H7 (cell line): ENCODE measurements at regions not wholly inside any gene's neighbourhood (a gene's known extent, or its start where the extent isn't known, plus 50 kb on each side); places are given as distances from the start of the nearest gene placed in this dataset.
A peak's percentile ranks its signal among the peaks of the same experiment; 100 is the strongest.

Source experiments
- DNase-seq: peaks from one replicate; pipeline ENCODE4 v3.0.0; 2012
- H3K27me3 ChIP-seq: 2 replicates; pipeline ENCODE4 v1.6.0; 2011; ENCODE audit warnings: mild to moderate bottlenecking, low read length; ENCODE audit not compliant: control insufficient read depth, insufficient read depth
- H3K36me3 ChIP-seq: replicated peaks from 2 replicates; pipeline ENCODE4 v1.5.1; 2011; ENCODE audit warnings: low read length; ENCODE audit not compliant: control insufficient read depth, insufficient read depth
- H3K4me3 ChIP-seq: 2 replicates; pipeline ENCODE4 v1.5.1; 2011; ENCODE audit warnings: low read depth, mild to moderate bottlenecking, control low read depth, low read length, moderate library complexity; ENCODE audit not compliant: insufficient read depth

DNA sequence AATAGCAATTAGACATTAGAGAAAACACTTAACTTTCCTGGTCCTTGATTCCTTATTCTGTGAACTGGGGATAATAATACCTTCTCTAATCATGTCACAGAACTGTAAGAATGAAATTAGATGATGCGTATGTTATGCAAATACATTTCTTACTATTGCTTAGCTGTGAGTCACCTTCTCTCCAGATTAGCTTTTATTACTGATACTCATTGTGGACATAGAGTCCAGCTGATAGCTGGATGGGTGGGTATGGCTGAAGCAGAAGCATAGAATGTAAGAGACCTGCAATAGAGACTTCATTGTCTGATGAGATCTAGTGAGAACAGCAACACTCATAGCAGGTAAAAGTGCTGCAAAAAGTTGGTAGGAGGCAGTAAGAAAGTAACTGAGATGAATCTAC, 437.2 kb upstream of the ZFP42 start:
- Histone ChIP-seq H3K36me3 (no peaks in the 10 kb centered on the region), H3K27me3 (no peaks in the 10 kb centered on the region), H3K4me3 (no peak overlapping the region)
- no peak for DNase-seq

DNA sequence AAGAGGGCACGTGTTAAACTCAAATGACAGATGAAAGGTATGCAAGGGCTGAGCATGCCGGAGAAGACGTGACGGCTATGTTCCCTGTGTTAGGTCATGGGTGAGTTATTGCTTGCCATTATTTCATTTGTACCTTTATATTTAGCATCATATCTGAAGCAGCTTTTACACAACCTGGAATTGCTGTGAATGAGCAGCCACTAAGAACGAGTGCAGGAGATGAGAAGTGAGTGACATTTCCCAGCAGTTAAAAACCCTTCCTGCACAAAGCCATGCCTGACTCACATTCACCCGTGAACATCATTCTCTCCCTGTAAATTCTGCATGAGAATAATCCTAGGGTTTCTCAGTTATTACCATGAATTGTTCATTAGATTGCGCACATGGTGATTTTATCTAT, 433.2 kb upstream of the ZFP42 start:
- no peaks in the 10 kb centered on the region for H3K36me3 ChIP-seq
- no peak overlapping the region for H3K4me3 ChIP-seq
- DNase-seq = no peak
- H3K27me3 ChIP-seq = no peaks in the 10 kb centered on the region

DNA sequence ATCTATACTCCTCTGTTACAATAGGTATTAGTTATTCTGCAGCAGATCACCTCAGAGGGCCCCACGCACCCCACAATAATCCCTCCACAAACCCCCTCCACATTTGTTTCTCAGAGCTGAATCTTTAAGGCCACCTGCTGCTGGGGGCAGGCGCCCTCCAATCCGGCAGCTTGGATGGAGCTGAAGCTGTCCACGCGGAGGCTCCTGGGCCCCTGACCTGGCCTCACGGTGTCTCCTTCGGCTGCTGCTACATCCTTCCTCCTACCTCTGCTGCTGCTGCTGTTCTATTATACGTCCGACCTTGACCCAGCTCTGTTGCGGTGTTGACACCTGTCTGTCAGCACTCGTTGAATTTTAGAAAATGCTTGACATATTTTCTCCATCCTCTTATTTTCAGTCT, 430.2 kb upstream of the ZFP42 start:
- peak; percentile 37 for DNase-seq
- Histone ChIP-seq H3K27me3 (no peaks in the 10 kb centered on the region), H3K4me3 (no peak overlapping the region), H3K36me3 (no peaks in the 10 kb centered on the region)

DNA sequence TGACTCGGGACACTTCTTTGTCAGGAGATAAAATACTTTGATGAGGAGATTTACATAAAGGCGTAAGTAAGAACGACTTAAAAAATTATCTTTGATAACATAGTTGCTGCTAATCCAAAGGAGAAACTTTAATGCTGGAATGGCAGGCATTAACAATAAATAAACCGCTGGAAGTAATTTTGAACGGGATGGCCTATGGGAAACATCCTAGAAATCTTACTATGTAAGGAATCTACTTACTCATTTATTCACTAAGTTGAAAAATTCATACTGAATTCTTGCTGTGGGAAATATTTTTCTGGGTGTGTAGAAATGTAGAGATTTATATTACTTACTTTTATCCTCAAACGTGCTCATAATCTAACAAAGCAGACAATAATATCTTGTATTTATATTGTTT, 425.7 kb upstream of the ZFP42 start:
- Histone ChIP-seq H3K36me3 (no peaks in the 10 kb centered on the region), H3K27me3 (no peaks in the 10 kb centered on the region), H3K4me3 (no peak overlapping the region)
- DNase-seq = no peak

DNA sequence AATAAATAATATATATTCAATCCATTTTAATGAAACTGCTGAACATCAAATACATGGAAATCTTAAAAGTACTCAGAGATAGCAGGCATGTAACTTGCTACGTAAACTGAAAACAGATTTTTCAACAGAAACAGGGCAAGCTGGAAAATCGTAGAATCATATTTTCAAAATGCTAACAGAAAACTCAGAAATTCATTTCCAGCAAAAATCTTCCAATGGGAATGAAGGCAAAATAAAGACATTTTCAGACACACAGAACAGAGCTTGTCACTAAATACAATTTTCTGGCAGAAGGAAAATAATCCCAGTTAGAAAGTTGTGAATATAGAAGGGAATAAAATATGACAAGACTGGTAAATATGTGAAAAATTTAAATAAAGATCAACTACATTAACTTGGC, 419.9 kb upstream of the ZFP42 start:
- no peaks in the 10 kb centered on the region for H3K36me3 ChIP-seq
- no peak overlapping the region for H3K4me3 ChIP-seq
- no peaks in the 10 kb centered on the region for H3K27me3 ChIP-seq
- DNase-seq = no peak

DNA sequence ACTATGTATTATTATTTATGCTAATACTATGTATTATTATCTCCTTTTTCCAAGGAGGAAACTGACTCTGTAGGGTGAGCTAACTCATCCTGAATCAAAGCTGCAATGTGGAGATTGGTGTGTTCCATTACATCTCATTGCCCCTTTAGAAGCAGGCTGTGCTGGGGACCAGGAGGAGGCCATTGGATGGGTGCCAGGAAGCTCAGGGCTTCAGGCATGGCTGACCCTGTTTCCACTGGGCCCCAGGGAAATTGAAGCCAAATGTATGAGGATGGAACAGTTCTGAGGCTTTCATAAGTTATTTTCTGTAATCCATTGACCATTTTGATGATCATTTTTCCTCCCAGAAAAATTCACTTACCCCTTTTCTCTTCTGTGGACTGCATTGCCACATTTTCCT, 418.8 kb upstream of the ZFP42 start:
- H3K4me3 ChIP-seq = no peak overlapping the region
- no peak for DNase-seq
- no peaks in the 10 kb centered on the region for H3K36me3 ChIP-seq
- H3K27me3 ChIP-seq = no peaks in the 10 kb centered on the region

DNA sequence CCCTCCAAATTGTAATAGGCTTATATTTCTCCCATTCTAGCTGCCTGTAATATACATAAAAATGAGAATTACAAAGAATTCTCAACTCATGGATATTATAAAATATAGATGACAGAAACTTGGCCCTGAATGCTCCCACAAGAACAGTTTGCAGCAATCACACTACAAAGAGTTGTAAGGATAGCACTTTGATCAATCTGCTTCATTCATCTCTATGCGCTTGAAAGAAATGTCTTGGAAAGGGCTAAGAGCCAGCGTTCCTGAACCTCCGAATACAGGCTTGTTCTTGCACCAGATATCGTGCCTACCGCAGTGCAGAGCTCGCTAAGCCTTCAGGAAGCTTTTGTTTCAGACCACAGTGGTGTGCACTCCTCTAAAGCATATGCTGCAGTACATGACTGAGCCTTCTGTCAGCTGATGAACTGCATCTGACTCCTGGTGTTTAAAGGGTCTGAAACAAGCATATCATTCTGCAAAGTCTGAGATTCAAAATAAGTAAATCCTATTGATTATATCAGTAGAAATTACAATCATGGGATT, 417.6 kb upstream of the ZFP42 start:
- H3K27me3 ChIP-seq = no peaks in the 10 kb centered on the region
- H3K36me3 ChIP-seq = no peaks in the 10 kb centered on the region
- no peak overlapping the region for H3K4me3 ChIP-seq
- DNase-seq = no peak

DNA sequence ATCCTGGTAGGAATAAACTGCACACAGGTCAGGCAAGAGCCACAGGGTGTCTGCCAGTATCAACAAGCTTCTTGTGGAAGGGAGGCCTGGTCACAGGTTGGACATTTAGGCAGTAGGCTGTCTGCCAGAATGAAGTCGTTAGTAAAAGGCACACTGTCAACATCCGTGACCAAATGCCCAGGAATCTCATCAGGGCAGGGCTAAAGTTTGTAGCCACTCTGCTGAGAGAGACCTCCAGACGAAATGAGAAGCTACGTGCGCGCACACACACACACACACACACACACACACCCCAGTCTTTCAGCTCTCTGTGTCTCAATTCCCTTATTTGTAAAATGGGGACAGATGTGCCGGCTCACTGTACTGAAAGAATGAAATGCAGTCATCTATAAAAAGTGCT, 408.7 kb upstream of the ZFP42 start:
- Histone ChIP-seq H3K27me3 (no peaks in the 10 kb centered on the region), H3K4me3 (no peak overlapping the region), H3K36me3 (no peaks in the 10 kb centered on the region)
- no peak for DNase-seq

DNA sequence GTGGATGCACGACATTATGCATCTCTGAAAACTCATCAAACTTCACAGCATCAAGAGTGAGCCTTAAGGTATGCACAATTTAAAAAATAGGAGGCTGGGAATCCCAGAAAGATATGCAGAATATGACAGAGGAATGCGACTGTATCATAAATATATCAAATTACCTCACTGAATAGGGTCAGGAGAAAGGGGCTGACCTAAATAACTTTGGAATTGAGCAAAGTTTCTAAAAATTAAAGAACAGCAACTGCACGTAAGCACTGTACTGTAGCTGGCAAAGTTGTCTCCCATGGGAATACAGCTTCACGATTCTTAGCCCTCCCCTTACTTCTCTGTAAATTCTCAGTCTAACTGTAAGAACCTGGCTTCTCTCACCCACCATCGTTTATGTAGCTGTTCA, 397.4 kb upstream of the ZFP42 start:
- H3K4me3 ChIP-seq = no peak overlapping the region
- DNase-seq = no peak
- H3K36me3 ChIP-seq = no peaks in the 10 kb centered on the region
- H3K27me3 ChIP-seq = no peaks in the 10 kb centered on the region

DNA sequence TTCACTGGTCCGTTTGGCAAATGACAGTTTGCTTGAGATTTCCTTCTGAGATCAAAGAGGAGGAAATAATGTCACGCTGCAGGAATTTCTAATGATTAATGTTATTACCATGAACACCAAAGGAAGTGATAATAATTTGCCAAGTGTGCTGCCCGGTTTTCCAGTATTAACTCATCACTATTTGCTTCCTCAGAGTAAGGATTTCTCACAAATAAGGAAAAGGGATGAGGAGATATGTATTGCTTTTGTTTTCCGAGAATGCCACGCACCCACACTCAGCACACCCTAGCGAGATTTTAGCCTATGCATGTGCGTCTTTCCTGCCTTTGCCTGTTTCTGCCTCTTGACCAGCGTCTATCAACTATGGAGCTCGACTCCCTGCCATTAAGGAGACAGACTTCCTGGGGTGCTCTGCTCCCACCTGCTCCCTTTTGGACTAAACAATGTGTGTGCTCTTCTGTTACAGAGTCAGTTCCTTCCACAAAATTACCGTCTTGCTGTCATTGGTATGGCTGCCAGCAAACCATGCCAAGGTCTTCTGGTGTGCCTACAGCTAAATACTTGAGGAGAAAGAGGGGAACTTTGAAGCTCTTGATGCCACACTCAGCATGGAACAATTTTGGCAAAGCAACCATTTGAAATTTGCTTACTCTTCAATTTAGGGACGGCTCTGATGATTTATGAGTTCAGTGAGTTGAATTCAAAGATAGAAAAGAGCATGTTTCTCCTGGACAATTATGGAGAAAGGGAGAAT, 393.1 kb upstream of the ZFP42 start:
- Histone ChIP-seq H3K27me3 (no peaks in the 10 kb centered on the region), H3K4me3 (no peak overlapping the region), H3K36me3 (no peaks in the 10 kb centered on the region)
- no peak for DNase-seq

DNA sequence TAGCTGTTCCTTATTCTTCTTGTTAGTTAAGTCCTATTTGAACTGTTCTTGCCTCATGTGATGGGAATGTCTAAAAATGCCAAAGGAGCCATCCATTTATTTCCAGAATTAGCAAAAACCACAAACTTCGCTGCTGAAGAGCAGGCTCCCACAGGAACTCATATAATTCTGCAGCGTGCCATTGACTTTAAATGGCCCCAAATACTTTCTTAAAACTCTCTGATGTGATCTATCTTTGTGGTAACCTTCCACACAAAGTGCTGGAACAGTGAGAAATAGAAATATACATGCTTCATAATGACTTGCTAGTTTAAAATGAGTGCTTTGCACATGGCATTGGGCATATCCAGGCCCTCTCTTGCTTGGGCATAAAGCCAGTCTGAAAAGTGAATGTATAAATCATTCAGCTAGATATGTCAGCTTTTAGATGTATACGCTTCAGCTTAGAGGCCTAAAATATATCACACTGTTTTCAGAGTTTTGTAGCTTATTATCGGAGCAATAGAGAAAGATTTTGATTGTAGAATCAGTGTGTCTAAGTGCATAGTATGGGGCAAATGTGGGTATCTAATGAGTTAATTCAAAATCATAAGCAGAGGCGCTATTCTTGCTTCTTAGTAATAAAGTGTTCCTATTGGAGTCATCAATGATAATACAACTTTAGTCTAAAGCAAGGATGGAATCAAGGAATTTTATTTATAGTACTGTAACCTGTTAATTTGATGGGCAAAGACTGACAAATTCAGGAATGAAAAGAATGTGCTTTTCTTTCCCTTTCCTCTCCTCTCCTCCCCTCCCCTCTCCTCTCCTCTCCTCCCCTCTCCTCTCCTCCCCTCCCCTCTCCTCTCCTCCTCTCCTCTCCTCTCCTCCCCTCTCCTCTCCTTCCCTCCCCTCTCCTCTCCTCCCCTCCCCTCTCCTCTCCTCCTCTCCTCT, 392.2 kb upstream of the ZFP42 start:
- Histone ChIP-seq H3K4me3 (no peak overlapping the region), H3K36me3 (no peaks in the 10 kb centered on the region), H3K27me3 (no peaks in the 10 kb centered on the region)
- no peak for DNase-seq

DNA sequence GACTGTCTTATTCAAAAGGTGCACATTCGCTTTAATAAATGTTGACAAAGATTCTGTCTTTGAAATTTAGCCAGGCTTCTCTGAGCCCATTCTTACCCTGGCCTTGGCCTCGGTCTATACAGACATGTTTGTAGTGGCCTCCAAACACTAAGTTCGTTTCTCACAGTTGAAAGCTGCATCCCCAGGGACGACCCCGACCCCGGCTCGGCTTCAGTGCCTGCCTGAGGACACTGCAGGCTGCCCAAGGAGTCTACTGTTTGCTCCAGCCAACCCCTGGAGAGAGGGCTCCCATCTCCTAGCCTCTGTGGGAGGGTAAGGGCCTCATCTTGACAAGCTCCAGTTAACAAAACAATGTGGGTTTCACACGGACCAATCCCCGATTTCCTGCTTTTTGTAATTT, 390.6 kb upstream of the ZFP42 start:
- Histone ChIP-seq H3K36me3 (no peaks in the 10 kb centered on the region), H3K27me3 (no peaks in the 10 kb centered on the region), H3K4me3 (no peak overlapping the region)
- DNase-seq = no peak

DNA sequence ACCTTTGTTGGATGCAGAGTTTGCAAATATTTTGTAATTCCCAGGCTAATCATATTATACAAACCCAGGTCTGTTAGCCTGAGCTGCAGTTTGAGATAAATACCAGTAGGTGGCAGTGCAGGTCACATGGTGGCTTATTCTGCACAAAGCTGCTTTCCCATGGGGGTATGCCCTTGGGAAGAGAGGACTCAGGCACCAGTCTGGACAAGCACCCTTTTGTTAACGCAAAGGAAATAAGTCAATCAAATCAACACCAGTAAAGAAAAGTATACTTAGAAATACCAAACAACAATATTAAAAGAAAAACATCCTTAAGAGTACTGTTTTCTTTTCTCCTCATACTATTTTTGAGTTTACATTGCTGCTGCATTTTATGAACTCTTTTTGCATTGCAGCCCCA, 389.0 kb upstream of the ZFP42 start:
- DNase-seq = peak; percentile 80
- no peaks in the 10 kb centered on the region for H3K27me3 ChIP-seq
- H3K36me3 ChIP-seq = no peaks in the 10 kb centered on the region
- H3K4me3 ChIP-seq = no peak overlapping the region

DNA sequence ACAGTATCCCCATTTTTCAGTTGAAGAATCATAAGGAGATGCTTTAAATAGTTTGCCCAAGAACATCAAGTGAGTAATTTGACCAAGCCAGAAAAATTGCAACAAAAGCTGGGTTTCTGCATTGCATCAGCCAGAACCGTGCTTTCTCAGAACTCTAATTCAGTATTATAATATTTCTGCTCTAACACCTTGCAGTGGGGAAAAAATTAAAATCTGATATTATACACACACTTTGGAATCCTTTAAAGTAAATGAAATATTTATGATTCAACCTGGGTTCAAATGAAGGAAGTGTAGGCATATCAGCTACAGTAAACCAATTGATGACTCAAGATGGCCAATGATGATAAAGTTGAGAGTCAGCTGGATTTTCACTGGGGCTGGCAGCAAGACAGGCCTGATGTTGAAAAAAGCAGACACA, 387.6 kb upstream of the ZFP42 start:
- DNase-seq = no peak
- no peak overlapping the region for H3K4me3 ChIP-seq
- H3K36me3 ChIP-seq = no peaks in the 10 kb centered on the region
- H3K27me3 ChIP-seq = no peaks in the 10 kb centered on the region

DNA sequence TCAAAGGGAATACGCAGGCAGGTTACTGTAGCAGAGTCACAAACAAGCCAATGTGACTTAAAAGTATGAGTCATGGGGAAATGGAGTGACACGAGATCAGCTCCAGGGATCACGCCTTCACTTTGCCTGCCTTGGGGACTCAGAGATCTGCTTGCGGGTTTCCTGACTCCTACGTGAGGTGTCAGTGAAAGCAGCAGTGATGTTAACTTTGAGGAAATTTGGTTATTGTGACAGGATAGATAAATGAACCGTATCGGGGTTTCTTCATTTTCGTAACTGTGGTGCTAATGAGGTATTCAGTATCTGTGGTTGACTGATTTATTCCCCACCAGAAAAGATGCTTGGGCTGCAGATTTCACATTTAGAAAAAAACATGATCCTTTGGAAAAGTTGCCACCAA, 383.3 kb upstream of the ZFP42 start:
- no peak for DNase-seq
- H3K27me3 ChIP-seq = no peaks in the 10 kb centered on the region
- no peak overlapping the region for H3K4me3 ChIP-seq
- H3K36me3 ChIP-seq = no peaks in the 10 kb centered on the region
